T1000 (cell line): ENCODE measurements at regions not wholly inside any gene's neighbourhood (a gene's known extent, or its start where the extent isn't known, plus 50 kb on each side); places are given as distances from the start of the nearest gene placed in this dataset.
"Not testable (repeated sequence)": the region's sequence is repeated elsewhere in the genome, so short reads cannot be mapped to it uniquely, and the experiment has no call there.

ENCODE experiments used
- DNase-seq: peaks from one replicate; lab custom pipeline; 2025; ENCODE audit warnings: mixed read lengths; lab: John Stamatoyannopoulos, UW

GRCh38 chr6:115241373-115241772 lies 819.3 kb downstream of the FRK start:
- DNase-seq: no peak

GRCh38 chr6:115221198-115221597 lies 839.5 kb downstream of the FRK start:
- DNase-seq: no peak

GRCh38 chr6:115220551-115221159 lies 840.0 kb downstream of the FRK start:
- DNase-seq: no peak

GRCh38 chr6:115219645-115220044 lies 841.0 kb downstream of the FRK start:
- DNase-seq: no peak

DNA sequence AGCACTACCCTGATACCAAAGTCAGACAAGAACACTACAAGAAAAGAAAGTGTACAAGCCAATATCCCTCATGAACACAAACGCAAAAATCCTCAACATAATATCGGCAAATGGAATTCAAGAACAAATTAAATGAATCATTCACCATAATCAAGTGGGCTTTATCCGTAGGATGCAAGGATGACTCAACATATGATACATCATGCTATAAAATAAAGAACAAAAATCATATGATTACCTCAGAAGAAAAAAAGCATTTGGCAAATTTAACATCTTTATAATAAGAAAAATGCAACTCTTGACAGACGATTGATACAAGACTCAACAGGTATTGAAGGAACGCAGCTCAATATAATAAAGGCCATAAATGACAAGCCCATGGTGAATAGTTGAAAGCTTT lies 843.9 kb downstream of the FRK start:
- no peak for DNase-seq

DNA sequence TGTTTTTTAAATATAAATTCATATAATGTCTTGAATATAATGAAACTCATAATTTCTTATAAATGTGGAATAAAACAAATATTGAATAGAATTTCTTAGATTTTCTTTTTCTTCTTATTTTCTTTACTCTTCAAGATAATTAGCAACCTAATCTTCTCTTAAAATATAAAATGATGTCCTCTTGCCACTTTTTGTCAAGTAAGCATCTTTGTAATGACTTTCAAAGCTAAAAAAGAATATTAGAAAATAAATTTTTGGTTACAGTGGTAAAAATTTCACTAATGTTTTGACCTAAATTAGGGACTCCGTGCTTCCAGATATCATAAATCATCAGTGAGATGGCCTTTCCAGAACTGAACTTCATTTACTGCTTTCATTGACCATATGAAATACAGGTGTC lies 846.4 kb downstream of the FRK start:
- no peak for DNase-seq

DNA sequence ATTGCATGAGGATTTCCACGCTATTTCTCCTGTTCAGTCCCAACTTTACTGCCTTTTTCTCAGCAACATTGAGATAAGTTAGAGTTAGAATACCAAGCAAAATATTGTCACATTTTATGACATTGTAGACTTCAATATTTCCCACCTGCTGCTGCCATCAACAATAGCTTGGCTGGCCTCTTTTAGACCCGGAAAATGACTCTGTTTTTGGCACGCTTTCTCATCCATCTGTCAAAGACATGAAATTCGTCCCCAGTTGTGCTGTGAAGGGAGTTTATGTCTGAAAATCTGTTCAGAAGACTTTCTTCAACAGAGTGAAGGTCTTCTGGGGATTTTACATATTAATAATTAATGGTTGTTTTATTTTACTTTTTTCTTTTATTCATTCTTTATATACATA lies 857.3 kb downstream of the FRK start:
- no peak for DNase-seq

DNA sequence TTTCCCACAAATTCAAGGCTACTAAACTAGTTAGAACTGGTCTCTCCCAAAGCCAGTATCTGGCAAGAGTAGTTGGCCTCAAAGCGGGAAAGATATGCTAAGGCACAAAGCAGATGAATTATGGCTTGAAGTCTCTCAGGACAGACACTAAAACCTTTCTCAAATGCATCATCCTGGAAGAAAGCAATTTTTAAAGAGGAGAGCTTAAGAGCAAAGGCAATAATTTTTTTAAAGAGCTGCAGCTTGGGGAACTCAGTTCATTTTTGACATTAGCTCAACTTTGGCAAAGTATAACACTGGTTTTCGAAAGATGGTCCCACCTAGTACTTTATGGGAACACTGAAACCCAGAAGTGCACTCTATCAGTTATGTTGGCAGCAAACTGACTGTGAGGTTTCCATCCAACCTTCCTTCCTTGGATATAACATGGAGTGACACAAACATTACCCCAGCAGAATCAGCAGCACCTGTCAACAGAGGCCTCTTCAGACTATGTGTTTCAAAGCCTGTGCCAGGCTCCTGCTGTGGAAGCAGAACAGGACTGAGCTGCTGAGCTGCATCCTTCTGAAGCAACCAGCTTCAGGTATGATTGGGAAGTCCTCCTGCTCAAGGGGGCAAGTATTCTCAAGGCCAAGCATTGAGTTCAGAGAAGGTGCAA lies 852.3 kb upstream of the HS3ST5 start:
- no peak for DNase-seq

DNA sequence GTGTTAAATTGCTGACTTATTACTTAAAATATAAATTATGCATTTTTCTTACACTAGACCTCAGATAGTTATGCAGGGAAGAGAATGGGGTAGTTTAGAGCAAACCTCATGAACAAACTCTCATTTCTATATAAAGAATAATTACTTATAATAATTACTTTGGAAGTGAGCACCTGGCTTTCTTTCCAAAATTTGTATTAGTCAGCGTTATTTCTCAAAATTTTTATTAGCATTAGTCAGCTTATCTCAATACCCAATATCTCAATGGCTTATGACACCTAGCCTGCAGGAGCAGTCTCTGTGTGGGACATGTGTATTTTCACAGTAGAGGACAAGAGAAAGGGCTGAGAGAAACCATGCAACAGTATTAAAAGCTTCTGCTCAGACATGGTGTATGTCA lies 849.2 kb upstream of the HS3ST5 start:
- no peak for DNase-seq

- no peak for DNase-seq
Observed at GRCh38 chr6:115190534-115190933, 847.7 kb upstream of the HS3ST5 start.

GRCh38 chr6:115175456-115175855 lies 832.6 kb upstream of the HS3ST5 start:
- DNase-seq: not testable (repeated sequence)

DNA sequence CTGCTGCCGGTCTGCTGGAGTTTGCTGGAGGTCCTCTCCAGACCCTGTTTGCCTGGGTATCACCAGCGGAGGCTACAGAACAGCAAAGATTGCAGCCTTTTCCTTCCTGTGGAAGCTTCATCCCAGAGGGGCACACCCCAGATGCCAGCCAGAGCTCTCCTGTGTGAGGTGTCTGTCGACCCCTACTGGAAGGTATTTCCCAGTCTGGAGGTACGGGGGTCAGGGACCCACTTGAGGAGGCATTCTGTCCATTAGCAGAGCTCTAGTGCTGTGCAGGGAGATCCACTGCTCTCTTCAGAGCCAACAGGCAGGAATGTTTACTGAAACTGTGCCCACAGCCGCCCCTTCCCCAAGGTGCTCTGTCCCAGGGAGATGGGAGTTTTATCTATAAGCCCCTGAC lies 823.1 kb upstream of the HS3ST5 start:
- DNase-seq: not testable (repeated sequence)

DNA sequence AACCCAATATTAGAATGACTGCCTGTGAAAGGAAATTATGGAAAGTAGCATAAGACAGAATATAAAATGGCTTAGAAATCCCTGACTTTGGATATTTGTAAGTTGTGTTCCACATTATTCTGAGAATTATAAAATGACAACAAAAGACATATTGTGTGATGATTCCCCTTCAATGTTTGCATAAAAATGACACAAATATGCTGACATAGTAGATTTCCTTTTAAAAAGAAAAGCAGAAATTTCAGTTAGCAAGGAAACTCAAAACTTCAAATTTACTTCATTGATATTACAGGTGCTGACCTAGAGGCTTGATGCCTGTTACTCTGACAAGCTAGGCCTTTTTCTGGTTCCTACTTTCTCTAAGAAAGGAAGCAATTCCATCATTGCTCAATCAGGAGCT lies 816.9 kb upstream of the HS3ST5 start:
- no peak for DNase-seq

DNA sequence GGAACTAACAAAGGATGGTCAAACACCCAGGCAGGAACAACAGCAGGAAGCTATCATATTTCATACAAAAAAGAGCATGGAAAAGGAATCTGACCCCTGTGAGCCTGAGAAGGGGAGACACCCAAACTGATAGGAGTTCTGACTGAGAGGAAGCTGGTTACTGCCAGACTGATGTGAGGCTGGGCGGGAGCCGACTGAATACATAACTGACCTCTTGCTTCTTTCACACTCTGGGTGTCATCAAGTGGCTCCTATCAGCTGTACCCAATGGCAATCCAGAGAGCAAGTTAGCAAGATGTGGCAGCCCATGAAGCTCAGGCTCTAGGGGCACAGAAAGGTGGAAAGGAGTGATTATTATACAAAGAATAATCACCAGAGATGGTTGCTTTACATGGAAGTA lies 795.1 kb upstream of the HS3ST5 start:
- no peak for DNase-seq

DNA sequence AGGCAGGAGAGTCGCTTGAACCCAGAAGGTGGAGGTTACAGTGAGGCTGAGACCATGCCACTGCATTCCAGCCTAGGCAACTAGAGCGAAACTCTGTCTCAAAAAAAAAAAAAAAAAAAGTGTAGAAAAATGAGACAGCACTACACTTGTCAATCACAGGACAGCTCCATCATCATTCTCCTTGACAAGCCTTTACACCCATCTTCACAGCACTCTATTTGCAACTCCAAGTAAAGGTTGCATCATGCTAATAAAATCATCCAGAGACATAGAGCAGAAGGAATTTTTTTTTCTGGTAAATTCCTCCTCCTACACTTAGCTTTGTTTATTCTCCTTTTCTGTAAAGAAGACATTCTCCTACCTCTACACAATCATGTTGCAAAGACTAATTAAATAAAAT lies 791.0 kb upstream of the HS3ST5 start:
- no peak for DNase-seq

DNA sequence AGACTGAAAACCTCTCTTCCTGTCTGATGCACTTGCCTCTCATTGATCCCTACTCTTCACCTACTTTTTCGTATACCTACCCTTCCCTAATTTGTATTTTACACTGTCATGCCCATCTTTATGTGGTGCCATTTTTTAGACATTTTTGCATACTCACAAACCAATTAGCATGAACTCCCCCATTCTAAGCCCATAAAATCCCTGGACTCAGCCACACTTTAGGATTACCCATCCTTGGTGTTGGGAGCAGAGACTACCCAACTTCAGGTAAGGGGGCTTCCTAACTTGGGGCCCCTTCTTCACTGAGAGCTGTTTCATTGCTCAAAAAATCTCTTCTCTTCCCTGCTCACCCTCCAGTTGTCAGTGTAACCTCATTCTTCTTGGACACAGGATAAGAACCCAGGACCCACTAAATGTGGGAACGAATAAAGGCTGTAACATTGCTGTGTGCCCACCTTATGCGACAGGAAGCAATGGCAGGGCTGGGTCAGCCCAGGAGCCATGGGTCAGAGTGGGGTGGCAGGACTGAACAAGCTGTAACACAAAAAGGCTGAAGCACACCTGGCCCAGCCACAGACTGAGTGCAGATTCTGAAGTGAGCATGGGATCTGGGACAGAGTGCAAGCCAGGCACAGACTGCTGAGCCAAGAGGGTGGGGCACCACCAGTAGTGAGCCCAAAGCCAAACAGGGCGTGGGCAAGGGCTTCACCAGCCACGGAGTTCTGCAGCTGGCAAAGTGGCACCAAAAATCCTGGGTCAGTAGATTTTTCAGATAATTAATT lies 789.1 kb upstream of the HS3ST5 start:
- DNase-seq: no peak

GRCh38 chr6:115121513-115121912 lies 778.7 kb upstream of the HS3ST5 start:
- not testable (repeated sequence) for DNase-seq

DNA sequence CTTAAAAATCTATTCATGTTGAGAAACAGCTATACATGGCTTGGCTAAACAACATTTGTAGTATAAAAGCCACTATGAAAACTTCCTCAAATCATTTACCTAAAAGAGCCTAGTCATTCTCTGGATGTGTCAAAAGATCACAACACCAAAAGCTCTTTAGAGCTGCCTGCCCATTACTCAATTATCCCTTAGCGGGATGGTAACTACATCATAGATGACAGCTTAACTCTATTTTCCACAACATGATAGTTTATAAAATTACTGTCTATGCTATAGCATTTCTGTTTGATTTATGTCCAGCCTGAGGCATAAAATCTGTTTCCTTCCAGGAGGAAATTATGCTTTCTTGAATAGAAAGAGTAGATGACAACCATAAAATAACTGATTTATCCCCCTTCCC lies 777.6 kb upstream of the HS3ST5 start:
- DNase-seq: no peak

DNA sequence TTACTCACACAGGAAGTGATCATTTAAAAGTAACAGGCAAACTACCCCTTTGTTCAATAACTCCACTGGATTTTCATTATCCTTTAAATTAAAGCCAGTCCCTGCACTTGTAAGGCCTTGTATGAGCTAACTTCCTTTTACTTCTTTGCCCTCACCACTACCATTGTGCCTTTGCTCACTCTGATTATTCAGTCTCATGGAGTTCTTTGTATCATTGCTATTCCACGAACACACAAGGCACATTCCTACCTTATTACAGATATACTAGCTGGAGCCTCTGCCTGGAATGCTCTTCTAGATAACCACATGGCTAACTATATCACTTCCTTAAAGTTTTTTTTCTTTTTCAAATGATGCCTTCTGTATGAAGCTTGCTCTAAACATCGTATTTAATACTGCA lies 748.6 kb upstream of the HS3ST5 start:
- no peak for DNase-seq

GRCh38 chr6:115078555-115078954 lies 735.7 kb upstream of the HS3ST5 start:
- no peak for DNase-seq

- DNase-seq: no peak
Observed at GRCh38 chr6:115071962-115072361, 729.1 kb upstream of the HS3ST5 start.

DNA sequence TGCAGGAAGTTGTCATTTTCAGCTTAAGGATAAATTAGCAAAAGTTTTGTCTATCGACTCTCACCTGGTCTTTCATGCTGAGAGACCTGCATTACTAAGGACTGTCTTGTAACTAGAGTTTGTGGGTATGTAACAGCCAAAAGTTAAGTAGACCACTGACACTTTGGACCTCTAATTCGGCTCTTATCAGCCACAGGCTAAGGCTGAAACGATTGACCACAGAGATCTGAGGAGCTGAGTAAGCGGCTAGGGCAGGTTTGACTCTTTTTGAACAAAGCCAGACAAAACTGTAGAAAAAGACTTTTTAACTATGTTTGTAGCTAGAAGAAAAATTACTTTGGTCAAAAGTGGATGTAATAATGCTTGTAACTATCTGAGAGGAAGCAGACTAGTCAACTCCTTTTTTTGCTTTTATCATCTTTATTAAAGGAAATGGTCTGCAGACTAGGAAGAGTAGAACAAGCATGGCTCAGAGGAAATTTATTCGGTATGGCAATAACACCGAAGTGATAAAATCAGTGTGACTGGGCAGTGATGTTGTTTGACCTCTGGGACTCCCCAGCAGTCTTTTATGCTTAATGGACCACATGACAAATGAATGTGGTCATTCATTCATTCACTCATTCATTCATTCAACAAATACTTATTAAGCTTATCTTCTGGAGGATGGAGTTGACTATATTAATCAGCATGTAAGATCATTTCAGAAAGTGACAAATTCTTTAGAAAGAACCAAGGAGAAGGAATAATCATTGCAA lies 725.0 kb upstream of the HS3ST5 start:
- no peak for DNase-seq

DNA sequence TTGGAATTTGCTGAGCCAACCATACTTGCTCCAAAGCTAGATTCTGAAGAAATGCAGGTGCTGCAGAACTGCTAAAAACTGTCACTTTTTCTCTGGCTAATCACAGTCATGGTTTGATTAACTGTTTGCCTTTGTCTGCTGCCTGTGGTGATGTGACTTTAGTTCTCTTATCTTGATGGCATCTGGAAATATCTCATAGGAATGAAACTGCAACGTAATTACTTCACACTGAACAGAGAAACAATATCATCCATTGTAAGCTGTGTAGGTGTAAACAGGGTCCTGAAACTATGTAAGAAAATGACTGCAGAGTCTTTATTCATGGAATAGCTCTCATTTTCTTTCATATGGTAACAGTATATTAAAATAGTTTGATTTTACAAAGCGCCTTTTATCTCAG lies 721.9 kb upstream of the HS3ST5 start:
- no peak for DNase-seq
